NCI-H526 treated with DMSO at 0.1 percent for 48 hours (cell line): ENCODE measurements at regions not wholly inside any gene's neighbourhood (a gene's known extent, or its start where the extent isn't known, plus 50 kb on each side); places are given as distances from the start of the nearest gene placed in this dataset.
"Not testable (repeated sequence)": the region's sequence is repeated elsewhere in the genome, so short reads cannot be mapped to it uniquely, and the experiment has no call there.

ENCODE experiments used
- DNase-seq: peaks from one replicate; lab custom pipeline; 2025; lab: John Stamatoyannopoulos, UW

DNA sequence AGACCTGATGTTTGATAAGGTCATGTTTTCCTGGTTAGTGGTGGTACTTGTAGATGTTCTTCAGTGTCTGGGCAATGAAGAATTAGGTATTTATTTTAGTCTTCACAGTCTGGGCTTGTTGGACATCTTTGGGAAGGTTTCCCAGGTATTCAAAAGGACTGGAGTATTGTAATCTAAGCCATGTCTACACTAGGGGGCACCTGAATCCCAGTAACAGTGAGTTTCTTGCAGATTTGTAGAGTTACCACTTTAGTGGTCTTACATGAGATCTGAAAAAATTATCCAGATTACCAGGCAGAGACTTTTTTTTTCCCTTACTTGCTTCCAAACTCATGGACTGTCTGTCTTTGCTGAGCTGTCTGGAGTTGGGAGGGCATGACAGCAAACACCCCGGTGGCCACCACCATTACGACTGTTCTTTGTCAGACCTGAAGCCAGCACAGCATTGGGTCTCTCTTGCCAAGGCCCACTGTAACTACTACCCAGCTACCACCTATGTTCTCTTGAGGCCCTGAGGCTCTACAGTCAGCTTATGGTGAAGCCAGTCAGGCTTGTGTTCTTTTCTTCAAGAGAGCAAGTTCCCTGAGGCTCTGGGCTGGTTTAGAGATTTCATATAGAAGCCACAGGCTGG, 820.7 kb upstream of the FBXO33 start:
- no peak for DNase-seq

DNA sequence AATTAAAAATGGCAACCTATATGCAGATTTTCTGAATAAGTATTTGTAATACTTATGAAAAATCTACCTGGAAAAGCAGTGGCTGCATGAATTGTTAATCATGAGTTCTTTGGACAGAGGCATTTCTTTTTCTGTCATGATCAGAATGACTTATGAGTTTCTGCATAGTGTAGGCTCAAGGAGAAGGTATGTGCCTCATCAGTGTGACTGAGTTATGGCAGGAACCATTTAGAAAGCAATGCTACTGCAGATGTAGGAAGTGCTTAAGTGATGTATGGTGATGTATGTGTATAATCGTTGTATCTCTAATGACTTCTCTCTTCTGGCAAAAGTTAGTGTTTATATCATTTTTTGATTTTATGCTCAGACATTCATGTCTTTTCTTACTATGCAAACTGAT, 816.4 kb upstream of the FBXO33 start:
- no peak for DNase-seq

DNA sequence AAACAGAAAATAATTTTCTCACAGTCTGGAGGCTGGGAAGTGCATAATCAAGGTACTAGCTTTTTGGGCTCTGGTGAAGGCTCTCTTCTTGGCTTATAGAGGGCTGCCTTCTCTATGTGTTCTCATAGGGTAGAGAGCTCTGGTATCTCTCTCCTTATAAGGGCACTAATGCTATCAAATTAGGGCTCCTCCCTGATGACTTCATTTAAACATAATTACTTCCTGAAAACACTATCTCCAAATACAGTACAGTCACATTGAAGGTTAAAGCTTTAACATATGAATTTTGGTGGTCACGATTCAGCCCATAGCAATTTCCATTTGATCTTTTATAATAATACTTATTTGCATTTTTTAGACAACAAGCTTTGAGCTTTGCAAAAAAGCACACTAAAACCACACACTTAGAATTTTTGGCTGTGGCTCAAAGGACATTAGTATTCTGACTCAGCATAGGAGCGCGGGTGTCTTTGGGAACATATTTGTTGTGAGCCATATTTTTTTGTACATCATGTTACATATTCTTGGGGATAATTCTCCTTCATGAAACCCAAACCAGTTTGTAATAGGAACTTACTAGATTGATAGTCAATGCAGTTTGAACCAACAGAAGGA, 808.1 kb upstream of the FBXO33 start:
- no peak for DNase-seq

DNA sequence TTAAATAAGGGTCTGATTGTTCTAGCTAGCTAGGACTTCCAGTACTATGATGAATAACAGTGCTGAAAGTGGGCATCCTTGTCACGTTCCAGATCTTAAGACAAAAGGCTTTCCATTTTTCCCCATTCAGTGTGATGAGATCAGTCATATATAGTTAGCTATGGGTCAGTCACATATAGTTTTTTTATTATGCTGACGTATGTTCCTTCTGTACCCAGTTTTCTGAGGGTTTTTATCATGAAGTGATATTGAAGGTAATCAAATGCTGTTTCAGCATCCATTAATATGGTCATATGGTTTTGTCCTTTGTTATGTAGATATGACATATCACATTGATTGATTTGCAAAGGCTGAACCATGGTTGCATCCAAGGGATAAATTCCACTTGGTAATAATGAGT, 800.1 kb upstream of the FBXO33 start:
- no peak for DNase-seq

DNA sequence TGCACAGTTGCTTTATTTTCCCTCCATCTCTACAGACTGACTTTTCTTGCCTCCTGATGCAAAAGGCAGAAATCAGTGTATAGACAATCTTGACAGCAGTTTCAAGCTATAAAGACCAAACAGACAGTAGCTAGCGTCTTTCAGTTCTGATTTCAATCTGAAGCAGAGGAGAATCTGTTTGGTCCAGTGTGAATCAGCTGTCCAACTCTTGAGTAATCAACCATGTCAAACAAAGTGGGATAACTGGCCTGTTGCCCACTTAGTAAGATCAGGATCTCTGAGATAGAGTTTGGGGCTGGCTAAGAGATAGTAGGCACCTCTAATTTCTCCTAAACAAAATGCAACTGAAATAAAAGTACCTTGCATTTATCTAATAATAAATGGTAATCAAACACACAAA, 797.4 kb upstream of the FBXO33 start:
- no peak for DNase-seq

DNA sequence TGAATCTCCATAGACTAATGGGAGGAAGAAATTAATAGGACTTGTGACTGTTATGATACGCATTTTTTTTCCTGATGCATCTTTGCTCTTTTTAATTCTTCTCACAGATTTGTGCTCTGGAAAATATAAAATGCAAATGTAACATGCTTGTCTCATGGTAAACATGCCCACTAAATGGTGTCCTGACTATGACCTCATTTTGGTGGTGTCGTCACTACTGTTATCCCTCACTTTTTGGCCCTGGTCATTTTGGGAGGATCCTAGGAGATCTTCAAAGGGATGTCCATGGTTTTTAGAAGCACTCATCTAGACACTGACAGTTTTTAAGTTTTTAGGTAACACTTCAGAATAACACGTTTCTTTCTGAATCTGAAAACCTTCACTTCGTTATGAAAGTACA, 790.8 kb upstream of the FBXO33 start:
- no peak for DNase-seq

DNA sequence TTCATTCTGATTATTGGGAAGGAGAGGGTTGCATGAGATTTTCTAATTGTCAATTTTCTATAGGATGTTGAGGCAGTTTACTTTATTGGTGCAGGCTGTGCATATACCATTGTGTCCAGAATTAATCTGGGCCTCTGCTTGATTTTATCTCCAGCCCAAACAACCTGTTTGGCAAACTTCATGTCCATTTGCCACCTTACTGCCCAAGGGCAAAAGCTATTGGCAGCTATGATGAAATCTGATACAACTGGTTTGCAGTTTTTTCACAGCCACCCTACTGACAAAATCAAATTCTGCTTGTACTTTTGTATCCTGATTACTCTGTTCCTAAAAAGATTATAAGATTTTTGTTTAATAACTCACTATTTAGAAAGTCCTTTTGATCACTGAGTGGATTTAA, 789.2 kb upstream of the FBXO33 start:
- no peak for DNase-seq

DNA sequence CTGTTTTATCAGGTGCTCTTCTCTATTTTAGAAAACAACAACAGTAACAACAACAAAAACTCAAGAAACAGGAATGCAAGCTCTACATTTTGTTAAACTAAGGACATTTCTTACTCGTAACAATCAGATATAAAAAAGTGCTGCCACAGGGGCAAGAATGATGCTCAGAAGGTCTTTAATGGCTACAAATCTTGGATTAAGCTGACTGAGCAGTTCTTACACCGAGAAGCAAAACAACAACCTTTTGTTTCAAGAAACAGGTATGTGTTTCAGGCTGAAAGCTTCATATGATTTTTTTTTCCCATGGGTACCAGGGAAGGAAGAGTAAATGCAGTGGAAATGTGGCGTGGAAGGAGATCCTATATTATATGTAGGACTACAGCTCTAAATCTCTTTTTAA, 786.8 kb upstream of the FBXO33 start:
- no peak for DNase-seq

DNA sequence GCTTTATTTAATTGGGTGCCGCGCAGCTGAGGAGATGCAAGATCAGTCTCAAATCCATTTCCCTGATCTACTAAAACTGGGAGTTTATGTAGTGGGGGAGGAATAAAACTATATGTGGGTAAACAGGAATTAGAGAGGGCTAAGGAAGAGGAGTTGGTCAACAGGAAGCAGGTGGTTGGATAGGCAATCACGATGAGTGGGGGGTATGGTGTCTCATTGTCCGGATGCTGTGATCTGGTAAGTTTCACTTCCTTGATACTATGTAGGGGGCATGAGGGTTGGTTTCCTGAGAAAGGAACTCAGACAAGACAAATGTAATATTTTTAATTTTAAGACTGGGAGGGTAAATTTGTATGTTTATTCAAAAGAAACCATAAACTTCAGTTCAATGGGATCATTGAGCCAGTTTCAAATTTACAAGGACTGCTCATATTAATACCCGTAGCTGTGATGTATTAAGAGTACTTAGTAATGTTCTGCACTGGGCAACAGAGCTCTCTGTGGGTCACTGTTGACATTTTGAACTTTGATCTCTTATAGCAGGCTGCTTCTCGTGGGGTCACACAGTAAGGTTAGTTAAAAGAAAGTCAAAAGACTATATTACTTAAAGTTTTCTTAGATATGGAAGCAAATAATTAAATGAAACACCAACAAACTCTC, 786.2 kb upstream of the FBXO33 start:
- DNase-seq = no peak

DNA sequence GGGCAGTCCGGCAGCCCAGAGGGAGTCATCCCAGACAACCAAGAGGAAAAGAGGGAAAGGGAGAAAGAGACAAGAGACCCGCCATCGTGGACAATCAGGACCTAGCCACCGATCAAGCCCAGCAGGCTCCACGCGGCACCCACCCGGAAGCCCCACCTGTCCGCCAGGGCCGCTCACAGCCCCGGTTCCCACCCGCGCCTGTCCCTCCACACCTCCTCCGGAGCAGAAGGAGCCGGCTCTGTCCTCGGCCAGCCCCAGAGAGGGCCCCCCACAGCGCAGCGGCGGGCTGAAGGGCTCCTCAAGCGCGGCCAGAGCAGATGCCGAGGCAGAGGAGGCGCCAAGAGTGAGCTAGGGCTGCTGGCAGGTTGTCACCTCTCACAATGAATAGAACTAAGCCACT, 784.7 kb upstream of the FBXO33 start:
- no peak for DNase-seq

DNA sequence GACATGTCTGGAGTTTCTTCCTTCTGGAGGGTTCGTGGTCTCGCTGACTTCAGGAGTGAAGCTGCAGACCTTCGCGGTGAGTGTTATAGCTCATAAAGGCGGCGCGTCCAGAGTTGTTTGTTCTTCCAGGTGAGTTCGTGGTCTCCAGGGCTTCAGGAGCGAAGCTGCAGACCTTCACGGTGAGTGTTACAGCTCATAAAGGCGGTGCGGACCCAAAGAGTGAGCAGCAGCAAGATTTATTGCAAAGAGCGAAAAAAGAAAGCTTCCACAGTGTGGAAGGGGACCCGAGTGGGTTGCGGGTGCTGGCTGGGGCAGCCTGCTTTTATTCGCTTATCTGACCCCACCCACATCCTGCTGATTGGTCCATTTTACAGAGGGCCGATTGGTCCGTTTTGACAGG, 784.2 kb upstream of the FBXO33 start:
- not testable (repeated sequence) for DNase-seq

DNA sequence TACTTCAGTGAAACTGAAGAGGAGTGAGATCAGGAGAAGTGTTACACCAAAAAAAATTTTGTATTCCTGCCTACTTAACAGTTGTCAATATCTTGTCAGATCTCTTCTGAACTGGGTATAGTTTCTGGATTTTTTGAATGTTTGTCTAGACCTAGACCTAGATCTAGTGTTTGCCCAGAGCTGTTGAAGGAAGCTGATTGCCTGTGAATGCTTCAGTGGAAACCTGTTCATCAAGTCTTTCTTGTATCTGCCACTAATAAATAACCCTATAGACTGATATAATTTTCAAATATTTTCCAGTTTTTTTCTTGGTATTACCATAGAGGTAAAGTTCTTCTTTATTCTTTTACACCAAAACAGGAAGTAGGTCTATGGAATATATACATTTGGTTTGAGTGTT, 781.5 kb upstream of the FBXO33 start:
- DNase-seq = no peak

DNA sequence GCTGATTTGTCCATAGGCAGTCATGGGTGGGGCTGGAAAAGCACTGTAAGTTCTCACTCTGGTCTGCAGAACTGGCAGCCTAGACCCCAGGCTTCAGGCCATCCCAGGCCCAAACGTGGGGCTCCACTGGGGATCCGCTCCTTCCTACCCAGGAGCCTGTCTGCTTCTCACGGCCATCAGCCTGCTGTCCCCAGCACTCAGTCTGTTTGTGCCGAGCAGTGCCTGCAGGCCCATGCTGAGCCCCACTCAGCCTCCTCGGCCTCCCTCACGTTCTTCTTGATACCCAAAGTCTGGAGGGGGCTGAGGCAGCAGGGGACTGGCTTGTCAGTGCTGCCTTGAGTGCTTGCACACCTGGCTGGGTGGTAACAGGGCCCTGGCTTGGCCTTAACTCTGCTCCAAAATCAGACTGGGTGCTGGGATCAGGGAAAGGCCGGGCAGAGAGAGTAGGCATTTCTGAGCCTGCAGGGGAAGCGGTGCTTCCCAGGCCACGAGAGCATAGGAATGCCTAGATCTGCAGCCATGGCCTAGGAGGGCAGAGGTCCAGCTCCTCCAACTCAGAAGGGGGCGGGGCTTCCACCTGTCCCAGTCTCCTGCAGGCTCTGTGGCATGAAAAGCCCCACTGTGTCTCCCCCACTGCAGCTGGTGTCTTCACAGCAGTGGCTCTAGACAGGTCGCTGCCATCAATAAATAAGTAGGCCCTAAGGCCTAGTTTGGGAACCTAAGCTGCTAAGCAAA, 772.4 kb upstream of the FBXO33 start:
- no peak for DNase-seq

DNA sequence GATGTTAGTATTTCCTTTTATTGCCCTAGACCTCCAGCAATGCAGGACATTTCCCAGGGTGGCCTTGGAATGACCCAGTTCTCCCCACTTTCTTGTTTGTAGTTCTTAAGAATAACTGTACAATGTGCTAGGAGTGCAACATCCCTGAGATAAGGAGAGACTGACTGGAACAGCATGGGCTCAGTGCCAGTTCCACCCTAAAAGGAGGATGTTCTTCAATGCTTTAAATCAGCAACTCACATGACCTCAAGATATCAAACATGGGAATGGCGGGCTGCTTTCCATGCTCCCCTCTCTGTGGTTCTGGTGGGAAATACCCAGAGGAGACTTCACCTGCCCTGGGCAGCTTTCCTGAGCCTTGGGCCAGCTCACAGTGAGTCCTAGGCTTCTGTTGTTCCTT, 766.9 kb upstream of the FBXO33 start:
- no peak for DNase-seq

DNA sequence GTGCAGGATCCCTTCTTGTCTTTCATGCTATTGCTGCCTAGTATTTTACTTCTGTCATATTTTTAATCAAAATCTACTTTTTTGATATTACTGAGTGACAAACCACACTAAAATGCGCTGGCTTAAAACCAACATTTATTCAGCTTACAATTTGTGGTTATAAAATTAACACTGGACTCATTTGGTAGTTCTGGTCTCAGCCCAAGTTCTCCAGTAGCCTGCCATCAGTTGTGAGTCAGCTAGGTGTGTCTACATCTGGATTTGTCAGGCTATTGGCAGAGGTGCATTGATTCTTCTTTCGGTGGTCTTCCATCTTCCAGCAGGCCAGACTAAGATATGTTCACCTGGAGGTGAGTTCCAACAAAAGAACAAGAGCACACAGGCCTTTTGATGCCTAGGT, 765.1 kb upstream of the FBXO33 start:
- DNase-seq = no peak

DNA sequence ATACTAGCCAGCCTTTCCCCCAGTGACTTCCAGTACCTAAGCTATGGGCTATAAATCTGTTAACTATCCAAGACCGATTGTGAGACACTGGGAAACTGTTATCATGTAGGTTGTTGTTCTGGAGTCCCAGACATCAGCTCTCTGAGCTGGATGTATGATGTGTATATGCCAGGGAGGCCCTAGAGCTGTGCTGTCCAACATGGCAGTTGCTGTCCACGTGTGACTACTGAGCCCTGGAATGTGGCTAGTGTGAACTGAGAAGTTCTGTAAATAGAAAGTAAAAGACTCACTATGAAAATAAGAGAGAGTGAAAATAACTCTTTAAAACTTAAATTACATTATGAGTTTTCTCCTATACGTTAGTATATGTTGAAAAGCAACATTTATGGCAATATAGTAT, 755.8 kb upstream of the FBXO33 start:
- DNase-seq = no peak

DNA sequence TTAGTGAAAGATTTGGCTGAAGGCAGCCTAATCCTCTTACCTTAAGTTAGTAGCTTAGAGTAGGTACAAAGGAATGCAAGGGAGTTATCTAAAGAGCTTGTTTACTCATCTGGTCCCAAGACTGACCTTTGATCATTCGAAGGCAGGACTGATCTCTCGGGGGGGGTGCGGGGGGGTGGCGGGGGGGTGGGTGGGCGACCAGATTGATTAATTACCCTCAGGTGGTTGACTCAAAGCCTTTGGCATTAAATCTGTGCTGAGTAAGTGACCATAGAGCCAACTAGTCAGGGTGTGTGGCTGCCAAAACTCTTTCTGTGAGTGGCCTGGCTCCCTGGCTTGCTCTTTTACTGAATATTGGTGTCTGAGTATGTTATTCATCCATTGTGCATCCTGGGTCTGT, 731.9 kb upstream of the FBXO33 start:
- no peak for DNase-seq

DNA sequence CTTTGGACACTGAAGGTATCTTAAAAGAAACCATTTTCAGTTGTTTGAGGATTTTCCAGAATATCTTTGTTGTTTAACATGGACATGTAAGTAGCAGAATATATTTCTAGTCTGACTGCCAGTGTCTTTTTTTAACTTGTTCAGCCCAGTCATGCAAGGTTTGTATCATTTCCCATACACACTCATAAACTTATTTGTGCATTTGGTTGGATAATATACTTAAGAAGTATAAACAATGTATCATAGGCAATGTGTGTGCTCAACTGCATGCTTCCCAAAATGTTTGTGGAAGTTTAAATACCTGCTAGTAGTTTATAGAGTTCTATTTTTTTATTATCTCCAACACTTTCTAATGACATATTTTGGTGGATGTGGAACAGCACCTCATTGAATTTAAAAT, 707.4 kb upstream of the FBXO33 start:
- DNase-seq = no peak

DNA sequence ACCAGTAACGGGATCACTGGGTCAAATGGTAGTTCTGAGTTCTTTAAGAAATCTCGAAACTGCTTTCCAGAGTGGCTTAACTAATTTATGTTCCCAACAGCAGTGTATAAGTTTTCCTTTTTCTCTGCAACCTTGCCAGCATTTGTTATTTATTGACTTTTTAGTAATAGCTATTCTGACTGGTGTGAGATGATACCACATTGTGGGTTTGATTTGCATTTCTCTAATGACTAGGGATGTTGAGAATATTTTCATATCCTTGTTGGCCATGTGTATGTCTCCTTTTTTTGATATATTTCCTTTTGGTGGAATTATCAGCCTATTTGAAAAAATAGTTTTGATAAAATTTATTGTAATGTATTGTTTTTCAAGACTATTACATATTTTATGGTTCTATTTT, 701.2 kb upstream of the FBXO33 start:
- DNase-seq = peak; percentile 55

DNA sequence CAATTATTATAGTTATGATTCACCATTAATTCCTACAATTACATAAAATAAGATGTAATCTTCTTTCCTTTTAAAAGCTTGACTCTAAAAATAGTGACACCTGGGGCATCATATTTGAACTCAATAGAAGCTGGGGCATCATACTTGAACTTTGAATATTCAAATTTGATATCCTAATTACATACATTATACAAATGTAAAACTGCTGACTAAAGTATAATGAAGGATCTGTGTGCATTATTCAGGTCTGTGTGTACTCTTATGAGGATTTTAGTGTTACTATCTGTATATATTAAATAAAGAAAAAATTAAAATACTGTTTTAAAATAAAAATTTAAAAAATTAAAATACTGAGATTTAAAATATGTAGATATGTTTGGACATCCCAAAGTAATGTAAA, 696.9 kb upstream of the FBXO33 start:
- DNase-seq = peak; percentile 90

DNA sequence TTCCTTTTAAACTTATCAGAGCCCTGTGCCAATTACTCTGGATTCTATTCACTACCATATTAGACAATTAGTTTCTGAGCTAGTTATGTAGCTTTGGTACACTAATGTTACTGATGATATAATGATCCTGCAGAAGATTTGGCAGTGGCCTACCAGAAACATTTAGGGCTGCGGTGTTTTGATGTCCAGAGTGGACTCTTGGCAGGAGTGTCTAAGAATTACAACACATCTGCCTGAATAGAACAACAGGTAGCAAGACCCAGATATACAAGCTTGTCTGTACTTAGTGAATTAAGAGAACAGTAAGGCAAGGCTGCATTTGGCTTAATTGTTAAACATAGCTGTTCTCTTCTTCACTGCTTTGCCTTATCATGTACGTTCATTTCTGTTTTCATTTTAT, 691.6 kb upstream of the FBXO33 start:
- DNase-seq = no peak

DNA sequence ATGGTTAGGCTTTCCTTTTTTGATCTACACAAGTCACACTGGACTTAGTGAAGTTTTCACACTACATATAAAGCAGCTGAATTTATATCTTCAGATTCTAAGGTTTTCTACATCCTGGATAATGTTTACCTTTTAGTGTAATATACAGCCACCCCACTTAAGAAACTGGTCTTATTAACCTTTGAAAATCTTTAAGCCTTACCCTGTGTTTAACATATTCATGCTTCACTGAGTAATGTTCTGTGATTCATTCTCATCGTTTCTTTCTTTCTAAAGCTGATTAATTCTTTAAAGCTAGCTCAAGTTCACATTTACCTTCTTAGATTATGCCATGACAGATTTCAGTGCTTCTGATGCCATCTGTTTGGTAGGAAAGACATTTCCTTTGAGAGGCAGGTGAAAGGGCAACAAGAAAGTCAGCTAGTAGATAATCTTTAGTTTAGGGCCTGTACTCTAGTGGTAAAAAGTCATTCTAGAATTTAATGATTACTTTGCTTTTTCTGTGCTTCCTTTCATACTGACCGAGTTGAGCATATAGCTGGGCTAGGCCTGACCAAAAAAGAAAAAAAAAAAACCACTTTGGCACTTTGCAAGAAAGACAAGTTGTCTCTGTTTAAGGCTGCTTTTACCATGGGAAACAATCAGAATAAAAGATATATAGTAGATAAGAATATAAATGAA, 690.9 kb upstream of the FBXO33 start:
- DNase-seq = no peak

DNA sequence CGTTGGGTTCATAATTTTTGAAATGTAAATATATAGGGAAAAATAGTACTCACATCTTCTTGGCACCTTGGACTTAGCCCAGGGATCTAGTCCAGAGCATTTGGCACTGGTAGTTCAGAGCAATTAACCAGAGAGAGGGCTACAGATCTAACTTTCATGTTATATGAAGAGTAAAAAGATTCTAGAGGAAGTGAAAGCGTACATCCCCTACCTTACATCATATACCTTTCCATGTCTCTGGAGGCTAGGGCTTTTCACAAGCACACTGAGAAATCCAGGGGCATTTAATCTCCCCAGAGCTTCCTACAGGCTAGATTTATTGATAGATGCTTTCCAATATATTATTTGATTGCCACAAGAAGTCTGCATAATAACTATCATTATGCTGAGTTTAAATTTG, 687.5 kb upstream of the FBXO33 start:
- DNase-seq = no peak
